ENCODE measurements at regions not wholly inside any gene's neighbourhood (a gene's known extent, or its start where the extent isn't known, plus 50 kb on each side); places are given as distances from the start of the nearest gene placed in this dataset.

GRCh38 chr7:12990440-12990839 is 303.0 kb downstream of the ARL4A start:
- WGBS, 3 donors = 94 to 99% (median 96%) methylated on average over 4 of the region's 4 CpGs
- Histone ChIP-seq H3K36me3 (ENCODE audit: insufficient read depth in 1 of 2, low read depth in 1 of 2) (no peaks in the 10 kb centered on the region), H3K27me3 (ENCODE audit: insufficient read depth in 3 of 3, low read length in 2 of 3) (no peaks in the 10 kb centered on the region), H3K27ac (no peak overlapping the region), H3K4me3 (no peak overlapping the region), H3K4me1 (no peaks in the 10 kb centered on the region), H3K9me3 (no peaks in the 10 kb centered on the region)
- intact Hi-C loops (cut with DNase I) = no loop called here
- ATAC-seq (no peak), DNase-seq (no peak)
- TF ChIP-seq CTCF (IDR thresholded peaks at IDR 0.05) = no peak

GRCh38 chr7:12993025-12993424 is 305.6 kb downstream of the ARL4A start:
- DNase-seq = no peak
- no peaks in the 10 kb centered on the region for H3K4me1 ChIP-seq
- no peak overlapping the region for H3K4me3 ChIP-seq
- intact Hi-C loops (cut with DNase I) = no loop called here
- no peak overlapping the region for H3K27ac ChIP-seq
- H3K27me3 ChIP-seq (ENCODE audit: insufficient read depth in 3 of 3, low read length in 2 of 3) = no peaks in the 10 kb centered on the region
- TF ChIP-seq CTCF (IDR thresholded peaks at IDR 0.05) = no peak
- no peak for ATAC-seq
- no peaks in the 10 kb centered on the region for H3K36me3 ChIP-seq (ENCODE audit: insufficient read depth in 1 of 2, low read depth in 1 of 2)
- H3K9me3 ChIP-seq = no peaks in the 10 kb centered on the region

- intact Hi-C loops (cut with DNase I) = no loop called here
- no peak for TF ChIP-seq CTCF (IDR thresholded peaks at IDR 0.05)
- H3K27ac ChIP-seq = no peak overlapping the region
- no peaks in the 10 kb centered on the region for H3K4me1 ChIP-seq
- no peak overlapping the region for H3K4me3 ChIP-seq
- ATAC-seq (no peak), DNase-seq (no peak)
- no peaks in the 10 kb centered on the region for H3K27me3 ChIP-seq (ENCODE audit: insufficient read depth in 3 of 3, low read length in 2 of 3)
- 83 to 96% (median 88%) methylated on average over 2 of the region's 2 CpGs for WGBS, 3 donors
- no peaks in the 10 kb centered on the region for H3K9me3 ChIP-seq
- H3K36me3 ChIP-seq (ENCODE audit: insufficient read depth in 1 of 2, low read depth in 1 of 2) = no peaks in the 10 kb centered on the region
These were observed 308.6 kb downstream of the ARL4A start for GRCh38 chr7:12995912-12996469.

GRCh38 chr7:13007331-13007730 is 319.9 kb downstream of the ARL4A start:
- no peak for ATAC-seq
- DNase-seq = no peak
- H3K9me3 ChIP-seq = no peaks in the 10 kb centered on the region
- no peak overlapping the region for H3K27ac ChIP-seq
- no peaks in the 10 kb centered on the region for H3K4me1 ChIP-seq
- intact Hi-C loops (cut with DNase I) = no loop called here
- H3K36me3 ChIP-seq (ENCODE audit: insufficient read depth in 1 of 2, low read depth in 1 of 2) = no peaks in the 10 kb centered on the region
- no peak overlapping the region for H3K4me3 ChIP-seq
- 80 to 90% (median 86%) methylated on average over 1 of the region's 1 CpG for WGBS, 3 donors
- TF ChIP-seq CTCF (IDR thresholded peaks at IDR 0.05) = no peak
- H3K27me3 ChIP-seq (ENCODE audit: insufficient read depth in 3 of 3, low read length in 2 of 3) = no peaks in the 10 kb centered on the region

GRCh38 chr7:13009517-13009916 is 322.1 kb downstream of the ARL4A start:
- Histone ChIP-seq H3K27ac (no peak overlapping the region), H3K36me3 (ENCODE audit: insufficient read depth in 1 of 2, low read depth in 1 of 2) (no peaks in the 10 kb centered on the region), H3K27me3 (ENCODE audit: insufficient read depth in 3 of 3, low read length in 2 of 3) (no peaks in the 10 kb centered on the region), H3K4me1 (no peaks in the 10 kb centered on the region), H3K9me3 (no peaks in the 10 kb centered on the region), H3K4me3 (no peak overlapping the region)
- no peak for ATAC-seq
- no peak for TF ChIP-seq CTCF (IDR thresholded peaks at IDR 0.05)
- no peak for DNase-seq
- intact Hi-C loops (cut with DNase I) = no loop called here
- WGBS, 3 donors = 97 to 98% (median 97%) methylated on average over 3 of the region's 3 CpGs

Measured in psoas muscle (tissue), 7 donors.